WERI-Rb-1 (cell line): ENCODE measurements at regions not wholly inside any gene's neighbourhood (a gene's known extent, or its start where the extent isn't known, plus 50 kb on each side); places are given as distances from the start of the nearest gene placed in this dataset.

Experiments
- DNase-seq: peaks from one replicate; pipeline ENCODE4 v3.0.0-alpha.2; 2020
- H3K27ac ChIP-seq: fragments of 250-450 bp; sonication (Bioruptor Pico); 2 replicates; pipeline ENCODE4 v1.5.1; 2020; ENCODE audit warnings: mild to moderate bottlenecking, moderate library complexity
- H3K27me3 ChIP-seq: fragments of 250-450 bp; sonication (Bioruptor Pico); 2 replicates; pipeline ENCODE4 v1.5.1; 2021; ENCODE audit warnings: mild to moderate bottlenecking, low read depth, moderate library complexity; ENCODE audit not compliant: insufficient read depth, severe bottlenecking
- H3K36me3 ChIP-seq: fragments of 250-450 bp; sonication (Bioruptor Pico); 2 replicates; pipeline ENCODE4 v1.5.1; 2020; ENCODE audit warnings: mild to moderate bottlenecking, moderate library complexity
- H3K4me3 ChIP-seq: 2 replicates; pipeline ENCODE4 v1.5.1; 2011; ENCODE audit warnings: low read depth, mild to moderate bottlenecking, control low read depth, low read length
- H3K9me3 ChIP-seq: fragments of 250-450 bp; sonication (Bioruptor Pico); 2 replicates; pipeline ENCODE4 v1.5.1; 2021; ENCODE audit warnings: mild to moderate bottlenecking, moderate library complexity; ENCODE audit not compliant: severe bottlenecking
- TF ChIP-seq, protein P1 (sequence below): IDR thresholded peaks from 2 replicates; pipeline ENCODE4 v1.5.1; 2011; ENCODE audit warnings: low read depth, mild to moderate bottlenecking, control low read depth, inconsistent platforms, low read length

DNA sequence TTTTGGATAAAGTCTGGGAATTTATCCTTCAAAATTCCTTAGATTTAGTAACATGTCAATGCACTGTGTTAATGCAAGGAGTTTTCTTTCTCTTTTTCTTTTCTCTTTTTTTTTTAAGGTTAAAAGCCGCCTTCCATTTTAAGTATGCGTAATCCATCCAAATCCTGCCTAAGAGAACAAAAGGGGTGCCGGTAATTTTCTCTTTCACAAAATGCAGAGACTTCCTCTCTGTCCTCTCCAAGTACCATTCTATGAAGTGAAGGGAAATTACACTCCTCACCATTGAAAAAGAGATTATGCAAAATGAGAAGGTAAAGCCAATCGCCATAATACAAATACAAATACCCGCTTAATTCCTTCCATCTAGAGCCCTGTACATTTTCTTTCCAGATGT lies 273.8 kb downstream of the BLID start:
- H3K9me3 ChIP-seq, result no peaks in the 10 kb centered on the region
- no peak overlapping the region for H3K4me3 ChIP-seq
- TF ChIP-seq, protein P1, sequence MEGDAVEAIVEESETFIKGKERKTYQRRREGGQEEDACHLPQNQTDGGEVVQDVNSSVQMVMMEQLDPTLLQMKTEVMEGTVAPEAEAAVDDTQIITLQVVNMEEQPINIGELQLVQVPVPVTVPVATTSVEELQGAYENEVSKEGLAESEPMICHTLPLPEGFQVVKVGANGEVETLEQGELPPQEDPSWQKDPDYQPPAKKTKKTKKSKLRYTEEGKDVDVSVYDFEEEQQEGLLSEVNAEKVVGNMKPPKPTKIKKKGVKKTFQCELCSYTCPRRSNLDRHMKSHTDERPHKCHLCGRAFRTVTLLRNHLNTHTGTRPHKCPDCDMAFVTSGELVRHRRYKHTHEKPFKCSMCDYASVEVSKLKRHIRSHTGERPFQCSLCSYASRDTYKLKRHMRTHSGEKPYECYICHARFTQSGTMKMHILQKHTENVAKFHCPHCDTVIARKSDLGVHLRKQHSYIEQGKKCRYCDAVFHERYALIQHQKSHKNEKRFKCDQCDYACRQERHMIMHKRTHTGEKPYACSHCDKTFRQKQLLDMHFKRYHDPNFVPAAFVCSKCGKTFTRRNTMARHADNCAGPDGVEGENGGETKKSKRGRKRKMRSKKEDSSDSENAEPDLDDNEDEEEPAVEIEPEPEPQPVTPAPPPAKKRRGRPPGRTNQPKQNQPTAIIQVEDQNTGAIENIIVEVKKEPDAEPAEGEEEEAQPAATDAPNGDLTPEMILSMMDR, result no peak
- no peak for DNase-seq
- H3K27ac ChIP-seq, result no peak overlapping the region
- H3K27me3 ChIP-seq, result peaks cover 2% of the 10 kb centered on the region
- no peaks in the 10 kb centered on the region for H3K36me3 ChIP-seq

GRCh38 chr11:121841487-121842191 lies 274.4 kb downstream of the BLID start:
- no peak for DNase-seq
- Histone ChIP-seq H3K36me3 (no peaks in the 10 kb centered on the region), H3K27me3 (peaks cover 2% of the 10 kb centered on the region), H3K9me3 (no peaks in the 10 kb centered on the region), H3K4me3 (no peak overlapping the region), H3K27ac (no peak overlapping the region)
- TF ChIP-seq, protein P1, result no peak

- Histone ChIP-seq H3K27ac (no peak overlapping the region), H3K27me3 (peaks cover 2% of the 10 kb centered on the region), H3K36me3 (no peaks in the 10 kb centered on the region), H3K4me3 (no peak overlapping the region), H3K9me3 (no peaks in the 10 kb centered on the region)
- no peak for DNase-seq
- TF ChIP-seq, protein P1, result no peak
Measured at GRCh38 chr11:121839781-121840180, 276.2 kb downstream of the BLID start.

- no peaks in the 10 kb centered on the region for H3K27me3 ChIP-seq
- peaks cover 3% of the 10 kb centered on the region for H3K9me3 ChIP-seq
- no peak for DNase-seq
- TF ChIP-seq, protein P1, result no peak
- no peak overlapping the region for H3K4me3 ChIP-seq
- H3K36me3 ChIP-seq, result no peaks in the 10 kb centered on the region
- H3K27ac ChIP-seq, result no peak overlapping the region
Measured at GRCh38 chr11:121838571-121838970, 277.4 kb downstream of the BLID start.

DNA sequence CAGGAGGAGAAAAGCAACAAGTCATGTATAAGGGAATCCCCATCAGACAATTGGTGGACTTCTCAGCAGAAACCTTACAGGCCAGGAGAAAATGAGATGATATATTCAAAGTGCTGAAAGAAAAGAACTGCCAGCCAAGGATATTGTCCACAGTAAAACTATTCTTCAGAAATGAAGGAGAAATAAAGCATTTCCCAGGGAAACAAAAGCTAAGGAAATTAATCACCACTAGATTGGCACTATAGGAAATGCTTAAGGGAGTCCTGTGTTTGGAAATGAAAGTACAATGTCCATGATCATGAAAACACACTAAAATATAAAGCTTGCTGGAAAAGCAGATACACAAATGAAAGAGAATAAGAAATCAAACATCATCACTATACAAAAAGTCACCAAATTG lies 282.0 kb downstream of the BLID start:
- H3K36me3 ChIP-seq, result no peaks in the 10 kb centered on the region
- TF ChIP-seq, protein P1, result no peak
- no peak for DNase-seq
- peaks cover 3% of the 10 kb centered on the region for H3K9me3 ChIP-seq
- H3K4me3 ChIP-seq, result no peak overlapping the region
- H3K27ac ChIP-seq, result no peak overlapping the region
- peaks cover 6% of the 10 kb centered on the region for H3K27me3 ChIP-seq

GRCh38 chr11:121829159-121829643 lies 286.8 kb downstream of the BLID start:
- H3K9me3 ChIP-seq, result peaks cover 3% of the 10 kb centered on the region
- H3K27ac ChIP-seq, result no peak overlapping the region
- TF ChIP-seq, protein P1, result no peak
- H3K27me3 ChIP-seq, result peaks cover 6% of the 10 kb centered on the region
- no peak for DNase-seq
- no peak overlapping the region for H3K4me3 ChIP-seq
- no peaks in the 10 kb centered on the region for H3K36me3 ChIP-seq
